ENCODE measurements at regions not wholly inside any gene's neighbourhood (a gene's known extent, or its start where the extent isn't known, plus 50 kb on each side); places are given as distances from the start of the nearest gene placed in this dataset.

- no peak for DNase-seq (ENCODE audit: low read depth in 2 of 2)
Observed at GRCh38 chrX:38988301-38988700, 187.0 kb downstream of the MID1IP1 start.

DNA sequence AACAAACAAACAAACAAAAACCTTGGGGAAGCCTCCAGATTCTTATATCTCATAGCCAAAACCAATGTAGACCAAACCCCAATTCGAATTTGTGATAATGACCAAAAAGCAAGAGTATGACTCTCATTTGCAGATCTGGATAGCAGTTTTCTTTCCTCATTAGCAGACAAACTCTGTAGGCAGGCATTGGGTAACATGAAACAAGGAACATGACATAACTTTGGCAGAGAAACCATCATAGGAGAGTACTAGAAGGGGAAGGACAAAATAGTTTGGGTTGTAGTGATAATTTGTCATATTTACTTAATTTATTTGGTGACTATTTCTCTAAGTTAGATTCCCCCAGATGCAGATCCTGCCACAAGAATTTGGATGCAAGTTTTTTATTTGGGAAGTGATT is 187.8 kb downstream of the MID1IP1 start:
- no peak for DNase-seq (ENCODE audit: low read depth in 2 of 2)

DNA sequence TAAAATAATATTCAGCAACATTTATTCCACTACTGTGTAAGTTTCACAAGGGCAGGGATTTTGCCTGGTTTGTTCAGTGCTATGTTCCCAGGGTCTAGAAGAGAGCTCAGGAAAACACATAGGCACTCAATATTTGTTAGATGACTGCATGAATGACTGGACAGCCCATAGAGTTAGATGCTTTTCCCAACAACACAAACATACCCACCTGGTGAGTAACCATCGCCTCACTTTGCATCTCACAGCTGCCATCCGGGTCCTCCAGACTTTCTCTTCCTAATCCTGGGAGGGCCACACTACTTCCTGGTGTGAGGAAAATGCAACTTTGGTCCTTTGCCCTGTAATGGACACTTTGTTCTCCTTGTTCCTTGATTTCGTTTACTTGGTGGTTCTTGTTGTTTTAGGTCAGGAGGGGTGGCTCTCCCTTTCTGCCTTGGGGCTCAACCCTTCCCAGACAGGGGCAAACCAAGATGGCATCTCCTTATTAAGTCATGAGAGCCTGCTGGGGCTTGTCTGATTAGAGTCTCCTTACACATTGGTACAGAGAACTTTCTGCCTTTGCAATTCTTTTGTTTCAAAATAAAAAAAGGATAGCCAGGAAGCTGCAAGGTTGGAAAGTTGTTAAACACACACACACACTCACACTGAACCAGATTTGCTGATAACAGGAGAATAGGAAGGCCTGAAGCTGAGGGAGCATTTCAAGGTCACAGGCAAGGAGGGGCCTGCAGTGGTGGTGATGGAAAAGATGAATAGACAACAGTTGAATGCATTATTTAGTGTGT is 190.6 kb downstream of the MID1IP1 start:
- no peak for DNase-seq (ENCODE audit: low read depth in 2 of 2)

GRCh38 chrX:38992441-38993096 is 191.3 kb downstream of the MID1IP1 start:
- no peak for DNase-seq (ENCODE audit: low read depth in 2 of 2)

GRCh38 chrX:38993500-38993899 is 192.2 kb downstream of the MID1IP1 start:
- DNase-seq (ENCODE audit: low read depth in 2 of 2) = no peak

- DNase-seq (ENCODE audit: low read depth in 2 of 2) = no peak
Observed at GRCh38 chrX:38999099-38999498, 197.8 kb downstream of the MID1IP1 start.

- DNase-seq (ENCODE audit: low read depth in 2 of 2) = no peak
Observed at GRCh38 chrX:38999967-39000745, 198.9 kb downstream of the MID1IP1 start.

DNA sequence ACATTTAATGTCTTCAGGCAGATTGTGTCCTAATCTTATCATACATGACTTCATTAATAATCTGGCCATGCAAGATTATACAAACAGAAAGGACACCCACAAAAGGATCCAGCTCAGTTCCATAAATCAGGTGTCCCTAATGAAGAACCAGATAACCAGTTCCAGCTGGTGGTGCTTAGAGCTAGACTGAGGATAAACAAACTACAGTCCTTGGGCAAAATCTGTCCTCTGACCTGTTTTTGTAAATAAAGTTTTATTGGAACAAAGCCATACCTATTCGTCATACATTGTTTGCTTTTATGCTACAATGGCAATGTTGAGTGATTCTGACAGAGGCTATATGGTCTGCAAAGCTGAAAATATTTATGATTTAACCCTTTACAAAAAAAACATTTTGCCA is 199.5 kb downstream of the MID1IP1 start:
- DNase-seq (ENCODE audit: low read depth in 2 of 2) = no peak

GRCh38 chrX:39002466-39002865 is 201.2 kb downstream of the MID1IP1 start:
- DNase-seq (ENCODE audit: low read depth in 2 of 2) = no peak

DNA sequence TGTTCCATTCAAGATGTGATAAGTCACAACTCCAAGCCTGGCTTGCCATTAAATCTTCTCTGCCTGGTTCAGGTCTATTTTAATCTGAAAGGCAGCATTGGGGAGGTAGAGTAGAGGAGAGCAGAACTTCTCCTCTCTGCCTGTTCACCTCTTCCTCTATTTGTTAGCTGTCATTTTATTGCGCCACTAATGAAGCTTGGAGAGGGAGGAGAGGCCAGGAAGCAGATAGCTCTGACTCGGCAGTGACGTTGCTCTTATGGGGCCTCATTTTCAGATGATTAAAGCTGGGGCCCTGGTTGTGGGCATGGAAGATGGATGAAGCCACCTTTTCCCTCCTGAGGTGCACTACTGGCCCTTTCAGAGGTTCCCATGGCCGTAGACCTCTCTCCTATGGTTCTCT is 207.3 kb downstream of the MID1IP1 start:
- DNase-seq (ENCODE audit: low read depth in 2 of 2) = no peak

DNA sequence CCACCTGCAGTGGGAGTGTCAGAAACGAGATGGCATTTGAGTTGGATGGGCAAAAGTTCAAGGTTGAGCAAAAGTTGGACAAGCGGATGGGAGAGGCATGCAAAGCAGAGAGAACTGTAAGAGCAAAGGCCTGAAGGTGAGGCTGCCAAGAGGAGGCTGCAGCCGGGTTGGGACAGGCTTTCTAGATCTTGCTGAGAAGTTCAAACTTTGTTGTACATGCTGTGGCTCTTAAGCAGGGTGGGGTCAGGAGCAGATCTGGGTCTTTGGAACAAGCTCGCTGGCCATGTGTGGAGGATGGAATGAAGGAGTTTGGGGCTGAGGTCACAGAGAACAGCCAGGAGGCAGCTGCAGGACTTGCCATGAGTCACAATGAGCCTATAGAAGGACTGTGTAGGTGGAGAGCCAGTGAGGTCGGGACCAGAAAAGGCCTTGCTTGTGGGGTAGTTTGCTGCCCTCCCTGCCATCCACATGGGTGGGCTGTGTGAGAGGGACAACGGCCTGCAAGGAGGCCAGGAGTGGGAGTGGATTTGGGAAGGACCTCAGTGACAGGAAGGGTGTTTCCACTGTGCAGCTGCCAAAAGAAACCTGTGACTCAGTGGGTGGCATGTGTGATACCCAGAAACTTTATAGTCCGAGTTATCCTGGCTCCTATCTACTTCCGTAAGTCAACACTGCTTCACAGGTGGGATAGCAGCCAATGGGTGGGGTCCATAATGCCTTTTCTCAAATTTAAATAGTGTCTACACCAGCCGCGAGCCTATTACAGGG is 210.4 kb downstream of the MID1IP1 start:
- no peak for DNase-seq (ENCODE audit: low read depth in 2 of 2)

GRCh38 chrX:39012621-39013111 is 211.4 kb downstream of the MID1IP1 start:
- DNase-seq (ENCODE audit: low read depth in 2 of 2) = no peak

DNA sequence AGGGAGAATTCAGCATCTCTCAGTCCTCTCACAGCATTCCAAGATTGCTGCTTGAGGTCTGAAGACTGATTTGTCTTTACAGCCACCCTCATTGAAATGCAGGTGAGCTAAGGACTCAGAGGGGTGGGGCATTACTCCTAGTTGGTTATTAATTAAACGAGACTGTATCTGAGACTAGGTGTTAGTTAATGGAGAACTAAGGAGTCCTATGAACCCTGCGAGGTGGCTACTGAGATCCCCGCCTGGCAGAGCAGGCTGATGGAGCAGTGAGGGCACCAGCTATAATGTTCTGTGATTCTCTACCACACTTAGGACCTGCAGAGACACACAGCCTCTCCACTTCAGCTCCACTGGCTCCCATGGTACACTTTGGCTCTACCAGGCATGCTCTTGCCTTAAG is 215.3 kb downstream of the MID1IP1 start:
- DNase-seq (ENCODE audit: low read depth in 2 of 2) = no peak

DNA sequence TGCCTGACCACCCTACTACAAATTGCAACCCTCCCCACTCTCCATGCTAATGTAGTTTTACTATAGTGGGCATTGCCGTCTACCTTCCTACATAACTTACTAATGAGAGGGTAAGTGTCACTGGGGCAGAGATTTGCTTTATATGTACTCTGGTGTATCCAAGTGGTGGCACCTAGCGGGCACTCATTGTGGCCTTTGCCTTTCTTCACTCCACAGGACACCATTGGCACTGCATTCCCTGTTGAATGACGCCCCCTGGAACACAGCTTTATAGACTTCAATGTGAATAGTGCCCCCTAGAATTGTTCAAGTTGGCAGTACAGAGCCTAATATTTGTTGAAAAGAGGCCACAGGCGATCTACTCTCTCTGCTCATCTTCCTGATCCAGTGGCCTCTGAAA is 215.8 kb downstream of the MID1IP1 start:
- DNase-seq (ENCODE audit: low read depth in 2 of 2) = no peak

GRCh38 chrX:39017716-39018115 is 216.5 kb downstream of the MID1IP1 start:
- DNase-seq (ENCODE audit: low read depth in 2 of 2) = no peak

DNA sequence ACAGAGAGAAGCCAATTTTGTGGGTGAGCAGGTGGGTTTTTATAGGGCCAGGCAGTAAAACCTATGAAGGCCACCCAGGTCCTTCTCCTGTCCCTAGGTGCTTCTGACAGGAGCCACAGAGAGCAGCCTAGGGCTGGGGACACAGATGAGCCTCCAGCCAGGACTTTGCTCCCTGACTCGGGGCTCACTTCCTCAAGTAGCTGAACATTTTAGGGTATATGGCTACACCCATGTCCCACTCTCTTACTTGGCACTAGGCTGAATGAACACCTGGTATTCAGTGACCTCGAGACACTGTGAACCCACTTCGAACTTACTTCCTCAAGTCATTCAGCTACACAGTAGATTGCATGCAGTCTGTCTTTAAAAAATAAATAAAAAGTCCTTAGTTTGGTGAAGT is 217.3 kb downstream of the MID1IP1 start:
- no peak for DNase-seq (ENCODE audit: low read depth in 2 of 2)

DNA sequence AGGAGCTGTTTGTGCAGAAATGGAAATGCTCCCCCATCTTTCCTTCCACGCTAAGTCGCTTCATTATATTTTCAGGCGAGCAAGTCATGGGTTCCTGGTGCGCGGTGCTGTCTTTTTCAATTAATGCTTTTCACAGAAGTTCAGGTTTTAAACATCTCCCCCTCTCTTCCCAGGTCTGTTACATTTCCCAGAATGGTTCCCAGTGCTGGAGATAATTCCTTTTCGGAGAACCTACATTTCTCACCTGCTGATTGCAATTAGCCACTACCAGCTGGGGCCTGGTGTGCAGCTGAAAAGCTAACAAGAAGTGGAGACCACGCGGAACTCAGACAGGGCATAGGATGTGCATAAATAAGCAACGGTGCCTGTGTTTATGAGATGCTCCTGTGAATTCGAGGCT is 217.8 kb downstream of the MID1IP1 start:
- no peak for DNase-seq (ENCODE audit: low read depth in 2 of 2)

GRCh38 chrX:39020051-39020669 is 218.9 kb downstream of the MID1IP1 start:
- DNase-seq (ENCODE audit: low read depth in 2 of 2) = no peak

GRCh38 chrX:39022106-39022505 is 220.8 kb downstream of the MID1IP1 start:
- no peak for DNase-seq (ENCODE audit: low read depth in 2 of 2)

DNA sequence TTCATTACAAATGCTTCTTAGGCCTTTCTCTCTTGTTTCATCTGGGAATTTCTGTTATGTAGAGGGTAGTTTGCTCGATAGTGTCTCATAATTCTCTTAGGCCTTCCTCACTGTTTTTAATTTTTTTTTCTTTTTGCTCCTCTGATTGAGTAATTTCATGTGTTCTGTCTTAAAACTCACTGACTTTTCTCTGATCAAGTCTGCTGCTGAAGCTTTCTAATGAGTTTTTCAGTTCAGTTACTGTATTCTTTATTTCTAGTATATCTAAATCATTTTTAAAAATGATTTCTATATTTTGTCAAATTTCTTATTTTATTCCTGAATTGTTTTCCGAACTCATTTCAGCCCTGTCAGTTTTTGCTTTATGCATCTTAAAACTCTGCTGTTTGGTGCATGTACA is 228.0 kb downstream of the MID1IP1 start:
- DNase-seq (ENCODE audit: low read depth in 2 of 2) = no peak

- no peak for DNase-seq (ENCODE audit: low read depth in 2 of 2)
Observed at GRCh38 chrX:39030636-39031035, 229.4 kb downstream of the MID1IP1 start.
